Ectodermal cell (in vitro differentiated cells): ENCODE measurements at regions not wholly inside any gene's neighbourhood (a gene's known extent, or its start where the extent isn't known, plus 50 kb on each side); places are given as distances from the start of the nearest gene placed in this dataset.

ENCODE experiments used
- H3K27ac ChIP-seq: 2 replicates; pipeline ENCODE4 v1.7.0; 2013; ENCODE audit warnings: mild to moderate bottlenecking, low read depth, low read length; ENCODE audit not compliant: insufficient read depth, poor library complexity, severe bottlenecking
- H3K27me3 ChIP-seq: 2 replicates; pipeline ENCODE4 v1.7.0; 2013; ENCODE audit warnings: mild to moderate bottlenecking, low read length; ENCODE audit not compliant: insufficient read depth, control insufficient read depth, poor library complexity, severe bottlenecking
- H3K36me3 ChIP-seq: one replicate; pipeline ENCODE4 v1.7.0; 2013; ENCODE audit warnings: low read length; ENCODE audit not compliant: control insufficient read depth, insufficient read depth
- H3K4me1 ChIP-seq: one replicate; pipeline ENCODE4 v1.7.0; 2013; ENCODE audit warnings: low read length; ENCODE audit not compliant: control insufficient read depth, insufficient read depth
- H3K4me3 ChIP-seq: 2 replicates; pipeline ENCODE4 v1.7.0; 2013; ENCODE audit warnings: low read depth, low read length, control low read depth; ENCODE audit not compliant: insufficient read depth
- H3K9me3 ChIP-seq: 2 replicates; pipeline ENCODE4 v1.7.0; 2013; ENCODE audit warnings: mild to moderate bottlenecking, low read length, moderate library complexity; ENCODE audit not compliant: control insufficient read depth
- WGBS, 2 experiments: methylation state at CpG; one replicate each; pipeline ENCODE4 v1.1.7; 2013; ENCODE audit warnings: missing lambda C conversion rate in 2 of 2; 5-methylcytosine and 5-hydroxymethylcytosine counted together

- no peaks in the 10 kb centered on the region for H3K4me1 ChIP-seq
- H3K4me3 ChIP-seq: no peak overlapping the region
- no peak overlapping the region for H3K27ac ChIP-seq
- no peaks in the 10 kb centered on the region for H3K36me3 ChIP-seq
- no peaks in the 10 kb centered on the region for H3K9me3 ChIP-seq
- H3K27me3 ChIP-seq: no peaks in the 10 kb centered on the region
- 86 to 93% methylated on average over 3 to 5 of the region's 5 CpGs for whole genome bisulfite sequencing, 2 experiments
Observed at GRCh38 chr5:17720071-17720470, 85.8 kb downstream of the TAF11L14 start.

GRCh38 chr5:17723876-17724275, 89.6 kb downstream of the TAF11L14 start:
- H3K4me1 ChIP-seq: no peaks in the 10 kb centered on the region
- no peak overlapping the region for H3K4me3 ChIP-seq
- no peaks in the 10 kb centered on the region for H3K9me3 ChIP-seq
- no peaks in the 10 kb centered on the region for H3K36me3 ChIP-seq
- H3K27ac ChIP-seq: no peak overlapping the region
- H3K27me3 ChIP-seq: no peaks in the 10 kb centered on the region
- WGBS, 2 experiments: 87 to 90% methylated on average over 5 of the region's 5 CpGs

GRCh38 chr5:17727098-17727497, 92.8 kb downstream of the TAF11L14 start:
- no peaks in the 10 kb centered on the region for H3K36me3 ChIP-seq
- H3K27ac ChIP-seq: no peak overlapping the region
- WGBS, 2 experiments: 94 to 95% methylated on average over 3 of the region's 3 CpGs

GRCh38 chr5:17730421-17730820, 96.2 kb downstream of the TAF11L14 start:
- 98 to 100% methylated on average over 2 of the region's 2 CpGs for WGBS, 2 experiments
- H3K4me3 ChIP-seq: no peak overlapping the region

More at GRCh38 chr5:17727098-17727497, 92.8 kb downstream of the TAF11L14 start:
- H3K9me3 ChIP-seq: no peaks in the 10 kb centered on the region
- no peak overlapping the region for H3K4me3 ChIP-seq
- no peaks in the 10 kb centered on the region for H3K4me1 ChIP-seq
- no peaks in the 10 kb centered on the region for H3K27me3 ChIP-seq

GRCh38 chr5:17732351-17732923, 98.2 kb downstream of the TAF11L14 start:
- no peak overlapping the region for H3K4me3 ChIP-seq

More at GRCh38 chr5:17730421-17730820, 96.2 kb downstream of the TAF11L14 start:
- Histone ChIP-seq H3K36me3 (no peaks in the 10 kb centered on the region), H3K27me3 (no peaks in the 10 kb centered on the region), H3K4me1 (no peaks in the 10 kb centered on the region), H3K27ac (no peak overlapping the region), H3K9me3 (no peaks in the 10 kb centered on the region)

GRCh38 chr5:17734011-17734410, 99.8 kb downstream of the TAF11L14 start:
- no peaks in the 10 kb centered on the region for H3K27me3 ChIP-seq
- 98 to 100% methylated on average over 2 of the region's 2 CpGs for WGBS, 2 experiments
- H3K4me3 ChIP-seq: no peak overlapping the region
- H3K36me3 ChIP-seq: no peaks in the 10 kb centered on the region
- no peaks in the 10 kb centered on the region for H3K4me1 ChIP-seq
- H3K27ac ChIP-seq: no peak overlapping the region
- no peaks in the 10 kb centered on the region for H3K9me3 ChIP-seq

More at GRCh38 chr5:17732351-17732923, 98.2 kb downstream of the TAF11L14 start:
- Histone ChIP-seq H3K27me3 (no peaks in the 10 kb centered on the region), H3K36me3 (no peaks in the 10 kb centered on the region), H3K27ac (no peak overlapping the region), H3K9me3 (no peaks in the 10 kb centered on the region), H3K4me1 (no peaks in the 10 kb centered on the region)
- 77 to 86% methylated on average over 3 of the region's 3 CpGs for WGBS, 2 experiments

GRCh38 chr5:17735761-17736160, 101.5 kb downstream of the TAF11L14 start:
- H3K9me3 ChIP-seq: no peaks in the 10 kb centered on the region
- no peaks in the 10 kb centered on the region for H3K36me3 ChIP-seq
- H3K4me3 ChIP-seq: no peak overlapping the region
- H3K27me3 ChIP-seq: no peaks in the 10 kb centered on the region
- WGBS, 2 experiments: 69 to 71% methylated on average over 4 of the region's 4 CpGs
- H3K4me1 ChIP-seq: no peaks in the 10 kb centered on the region
- H3K27ac ChIP-seq: no peak overlapping the region

- no peak overlapping the region for H3K4me3 ChIP-seq
- no peak overlapping the region for H3K27ac ChIP-seq
- H3K27me3 ChIP-seq: no peaks in the 10 kb centered on the region
- H3K36me3 ChIP-seq: no peaks in the 10 kb centered on the region
- 94 to 99% methylated on average over 2 of the region's 2 CpGs for WGBS, 2 experiments
- H3K9me3 ChIP-seq: no peaks in the 10 kb centered on the region
- no peaks in the 10 kb centered on the region for H3K4me1 ChIP-seq
Observed at GRCh38 chr5:17737092-17737491, 102.8 kb downstream of the TAF11L14 start.

GRCh38 chr5:17738446-17738845, 104.2 kb downstream of the TAF11L14 start:
- H3K27me3 ChIP-seq: no peaks in the 10 kb centered on the region
- H3K27ac ChIP-seq: no peak overlapping the region
- H3K4me3 ChIP-seq: no peak overlapping the region
- H3K9me3 ChIP-seq: no peaks in the 10 kb centered on the region
- 92 to 98% methylated on average over 1 to 2 of the region's 2 CpGs for WGBS, 2 experiments
- H3K4me1 ChIP-seq: no peaks in the 10 kb centered on the region
- H3K36me3 ChIP-seq: no peaks in the 10 kb centered on the region

- Histone ChIP-seq H3K27me3 (no peaks in the 10 kb centered on the region), H3K36me3 (no peaks in the 10 kb centered on the region), H3K4me1 (no peaks in the 10 kb centered on the region), H3K4me3 (no peak overlapping the region), H3K27ac (no peak overlapping the region), H3K9me3 (no peaks in the 10 kb centered on the region)
- WGBS, 2 experiments: 88 to 92% methylated on average over 7 to 8 of the region's 8 CpGs
Observed at GRCh38 chr5:17743580-17744435, 109.5 kb downstream of the TAF11L14 start.
